Osteoblast (primary cell): ENCODE measurements at regions not wholly inside any gene's neighbourhood (a gene's known extent, or its start where the extent isn't known, plus 50 kb on each side); places are given as distances from the start of the nearest gene placed in this dataset.

Experiments used
- DNase-seq: peaks from one replicate; pipeline ENCODE4 v3.0.0; 2011; ENCODE audit warnings: low spot score, mixed read lengths; ENCODE audit not compliant: insufficient read length; ENCODE audit errors: missing footprints
- H2AFZ ChIP-seq: 2 replicates; pipeline ENCODE4 v1.6.0; 2011; ENCODE audit warnings: mild to moderate bottlenecking, low read length
- H3K27ac ChIP-seq: 2 replicates; pipeline ENCODE4 v1.5.1; 2011; ENCODE audit warnings: mild to moderate bottlenecking, low read depth, low read length, moderate library complexity
- H3K27me3 ChIP-seq: 2 replicates; pipeline ENCODE4 v1.6.0; 2012; ENCODE audit warnings: mild to moderate bottlenecking, control low read depth, inconsistent platforms, low read length, moderate library complexity; ENCODE audit not compliant: insufficient read depth
- H3K36me3 ChIP-seq: 2 replicates; pipeline ENCODE4 v1.5.1; 2011; ENCODE audit warnings: mild to moderate bottlenecking, low read length, control low read depth, moderate library complexity; ENCODE audit not compliant: insufficient read depth
- H3K4me1 ChIP-seq: 2 replicates; pipeline ENCODE4 v1.5.1; 2011; ENCODE audit warnings: mild to moderate bottlenecking, low read length, control low read depth, moderate library complexity; ENCODE audit not compliant: insufficient read depth
- H3K4me2 ChIP-seq: 2 replicates; pipeline ENCODE4 v1.6.0; 2011; ENCODE audit warnings: mild to moderate bottlenecking, low read length; ENCODE audit not compliant: insufficient read depth
- H3K4me3 ChIP-seq: fragments of 200-600 bp; sonication (generic); 3 replicates; pipeline ENCODE4 v1.5.1; 2012; ENCODE audit warnings: mild to moderate bottlenecking, low read length, inconsistent platforms; ENCODE audit not compliant: insufficient read depth
- H3K79me2 ChIP-seq: 2 replicates; pipeline ENCODE4 v1.6.0; 2012; ENCODE audit warnings: mild to moderate bottlenecking, low read length, control low read depth, inconsistent platforms; ENCODE audit not compliant: insufficient read depth
- H3K9me3 ChIP-seq: 2 replicates; pipeline ENCODE4 v1.5.1; 2011; ENCODE audit warnings: low read depth, low read length, control low read depth
- H4K20me1 ChIP-seq: 2 replicates; pipeline ENCODE4 v1.6.0; 2012; ENCODE audit warnings: mild to moderate bottlenecking, low read length, control low read depth; ENCODE audit not compliant: insufficient read depth
- TF ChIP-seq, protein P1 (sequence below): IDR thresholded peaks from 2 replicates; pipeline ENCODE4 v1.5.1; 2011; ENCODE audit warnings: mild to moderate bottlenecking, low read depth, low read length, moderate library complexity; ENCODE audit errors: extremely low read depth

DNA sequence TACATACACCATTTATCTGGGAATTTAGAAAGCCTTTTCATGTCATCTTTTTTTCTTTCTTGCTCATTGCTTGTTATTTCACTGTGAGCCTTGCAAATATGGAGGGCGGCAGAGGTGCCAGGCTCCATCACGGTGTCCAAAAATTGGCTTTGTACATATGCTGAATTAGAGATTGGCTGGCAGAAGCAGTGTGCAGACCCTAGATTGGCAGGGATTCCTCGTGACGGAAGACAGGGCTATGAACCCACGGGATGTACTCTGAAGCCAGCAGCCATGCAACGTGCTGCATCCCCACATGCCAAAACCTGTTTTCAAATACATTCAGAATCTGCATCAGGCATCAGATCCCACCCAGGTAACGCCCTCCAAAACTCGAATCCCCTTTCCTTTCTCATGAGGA, 142.8 kb downstream of the ZIC5 start:
- Histone ChIP-seq H3K79me2 (no peaks in the 10 kb centered on the region), H3K4me2 (no peak overlapping the region), H3K4me1 (no peaks in the 10 kb centered on the region), H3K9me3 (no peaks in the 10 kb centered on the region), H2AFZ (no peak overlapping the region), H3K27me3 (no peaks in the 10 kb centered on the region), H4K20me1 (no peaks in the 10 kb centered on the region), H3K36me3 (no peaks in the 10 kb centered on the region), H3K4me3 (no peak overlapping the region), H3K27ac (no peak overlapping the region)
- TF ChIP-seq, protein P1, sequence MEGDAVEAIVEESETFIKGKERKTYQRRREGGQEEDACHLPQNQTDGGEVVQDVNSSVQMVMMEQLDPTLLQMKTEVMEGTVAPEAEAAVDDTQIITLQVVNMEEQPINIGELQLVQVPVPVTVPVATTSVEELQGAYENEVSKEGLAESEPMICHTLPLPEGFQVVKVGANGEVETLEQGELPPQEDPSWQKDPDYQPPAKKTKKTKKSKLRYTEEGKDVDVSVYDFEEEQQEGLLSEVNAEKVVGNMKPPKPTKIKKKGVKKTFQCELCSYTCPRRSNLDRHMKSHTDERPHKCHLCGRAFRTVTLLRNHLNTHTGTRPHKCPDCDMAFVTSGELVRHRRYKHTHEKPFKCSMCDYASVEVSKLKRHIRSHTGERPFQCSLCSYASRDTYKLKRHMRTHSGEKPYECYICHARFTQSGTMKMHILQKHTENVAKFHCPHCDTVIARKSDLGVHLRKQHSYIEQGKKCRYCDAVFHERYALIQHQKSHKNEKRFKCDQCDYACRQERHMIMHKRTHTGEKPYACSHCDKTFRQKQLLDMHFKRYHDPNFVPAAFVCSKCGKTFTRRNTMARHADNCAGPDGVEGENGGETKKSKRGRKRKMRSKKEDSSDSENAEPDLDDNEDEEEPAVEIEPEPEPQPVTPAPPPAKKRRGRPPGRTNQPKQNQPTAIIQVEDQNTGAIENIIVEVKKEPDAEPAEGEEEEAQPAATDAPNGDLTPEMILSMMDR = no peak
- no peak for DNase-seq

DNA sequence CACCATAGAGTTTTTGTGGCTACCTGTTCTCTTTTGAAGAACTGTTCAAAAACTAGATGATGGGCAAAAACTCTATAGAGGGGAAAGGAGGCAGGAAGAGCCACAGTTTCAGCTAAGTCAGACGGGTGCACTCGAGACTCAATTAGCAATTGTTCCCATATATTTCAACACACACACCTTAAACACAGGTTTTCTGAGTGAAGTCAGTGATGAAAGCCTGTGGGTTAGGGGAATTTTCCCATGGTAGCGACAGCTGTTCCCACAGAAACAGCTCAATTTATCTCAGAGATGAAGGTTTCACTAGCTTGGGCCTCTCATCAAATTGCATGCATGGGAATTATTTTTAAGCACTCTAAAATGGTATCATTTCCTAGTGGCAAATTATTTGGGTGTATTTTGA, 143.4 kb downstream of the ZIC5 start:
- H3K4me2 ChIP-seq = no peak overlapping the region

DNA sequence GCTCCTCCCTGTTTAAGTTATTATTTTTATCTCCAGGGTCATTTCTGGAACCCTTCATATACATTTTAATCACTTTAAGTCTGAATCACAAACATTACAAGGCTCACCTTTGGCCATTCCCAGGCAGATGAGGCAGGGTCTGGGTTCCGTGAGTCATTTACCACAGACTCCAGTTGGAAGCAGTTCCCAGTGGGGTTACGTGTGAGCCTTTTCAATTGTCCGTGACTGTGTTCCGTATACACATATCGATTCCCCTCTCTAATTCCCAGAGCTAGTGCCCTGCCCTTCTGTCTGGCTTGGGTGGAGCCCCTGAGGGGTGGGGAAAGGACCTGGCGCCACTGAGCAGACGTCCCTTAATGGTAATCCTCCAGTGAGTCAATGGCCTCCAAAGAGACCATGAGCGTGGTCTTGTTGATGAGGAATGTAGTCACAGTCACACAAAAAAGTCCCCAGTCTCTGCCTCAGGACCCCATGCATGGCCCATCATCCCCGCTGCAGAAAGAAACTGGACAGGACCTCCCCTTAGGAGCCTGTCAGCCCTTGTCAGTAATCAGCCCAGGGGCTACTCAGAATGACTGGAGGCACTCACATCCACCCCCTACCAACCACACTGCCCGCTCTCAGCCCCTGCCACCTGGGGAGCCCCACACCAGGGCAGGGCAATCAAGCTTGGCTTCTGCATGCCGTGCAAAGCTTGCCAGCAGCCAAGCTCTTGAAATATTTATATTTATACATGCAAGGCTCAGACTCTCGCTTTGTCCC, 144.4 kb downstream of the ZIC5 start:
- TF ChIP-seq, protein P1 = no peak
- no peaks in the 10 kb centered on the region for H4K20me1 ChIP-seq
- no peak overlapping the region for H2AFZ ChIP-seq
- no peaks in the 10 kb centered on the region for H3K36me3 ChIP-seq
- no peaks in the 10 kb centered on the region for H3K79me2 ChIP-seq
- H3K27me3 ChIP-seq = no peaks in the 10 kb centered on the region
- no peak overlapping the region for H3K4me2 ChIP-seq
- DNase-seq = no peak
- no peak overlapping the region for H3K4me3 ChIP-seq
- no peaks in the 10 kb centered on the region for H3K4me1 ChIP-seq
- no peak overlapping the region for H3K27ac ChIP-seq
- H3K9me3 ChIP-seq = no peaks in the 10 kb centered on the region

More for the DNA sequence above, 143.4 kb downstream of the ZIC5 start:
- TF ChIP-seq, protein P1 = no peak
- no peaks in the 10 kb centered on the region for H3K27me3 ChIP-seq
- no peaks in the 10 kb centered on the region for H3K4me1 ChIP-seq
- no peaks in the 10 kb centered on the region for H3K9me3 ChIP-seq
- no peaks in the 10 kb centered on the region for H3K36me3 ChIP-seq
- H4K20me1 ChIP-seq = no peaks in the 10 kb centered on the region
- H3K4me3 ChIP-seq = no peak overlapping the region
- no peak for DNase-seq
- no peak overlapping the region for H3K27ac ChIP-seq
- H2AFZ ChIP-seq = no peak overlapping the region
- H3K79me2 ChIP-seq = no peaks in the 10 kb centered on the region

DNA sequence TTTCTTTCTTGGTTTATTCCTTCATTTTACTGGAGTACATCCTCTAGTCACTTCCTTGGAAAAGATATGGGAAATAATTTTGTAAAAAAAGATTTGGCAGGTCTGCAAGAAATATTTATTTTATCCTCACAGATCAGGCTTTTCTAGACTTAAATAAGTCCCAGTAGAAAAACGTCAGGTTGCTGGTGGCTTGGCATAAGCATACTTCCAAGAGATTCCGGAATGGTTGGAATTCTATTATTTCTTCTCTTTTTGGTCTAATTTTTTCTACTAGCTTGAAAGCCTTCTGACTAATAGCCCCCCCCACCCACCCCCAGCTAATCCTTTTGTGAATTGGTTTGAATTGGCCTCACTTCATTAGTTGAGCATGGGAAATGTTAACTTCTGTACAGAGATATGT, 147.6 kb downstream of the ZIC5 start:
- Histone ChIP-seq H3K27ac (no peak overlapping the region), H4K20me1 (no peaks in the 10 kb centered on the region), H3K4me3 (no peak overlapping the region), H3K9me3 (no peaks in the 10 kb centered on the region), H3K36me3 (no peaks in the 10 kb centered on the region), H3K27me3 (no peaks in the 10 kb centered on the region), H3K79me2 (no peaks in the 10 kb centered on the region), H3K4me1 (no peaks in the 10 kb centered on the region), H3K4me2 (no peak overlapping the region), H2AFZ (no peak overlapping the region)
- no peak for DNase-seq
- TF ChIP-seq, protein P1 = no peak
